ENCODE measurements at regions not wholly inside any gene's neighbourhood (a gene's known extent, or its start where the extent isn't known, plus 50 kb on each side); places are given as distances from the start of the nearest gene placed in this dataset.

DNA sequence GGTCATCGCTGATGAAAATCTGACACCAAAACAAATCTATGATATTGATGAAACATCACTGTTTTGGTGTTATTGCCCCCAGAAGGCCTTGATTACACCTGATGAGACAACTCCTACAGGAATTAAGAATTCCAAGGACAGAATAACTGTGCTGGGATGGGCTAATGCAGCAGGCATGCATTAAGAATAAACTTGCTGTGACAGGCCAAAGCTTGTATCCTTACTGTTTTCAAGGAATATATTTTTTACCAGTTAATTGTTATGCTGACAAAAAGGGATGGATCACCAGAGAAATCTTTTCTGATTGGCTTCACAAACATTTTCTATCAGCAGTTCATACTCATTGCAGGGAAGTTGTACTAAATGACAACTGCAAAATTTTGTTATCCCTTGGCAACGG lies 278.2 kb downstream of the IKZF2 start:
- no peak for DNase-seq (ENCODE audit: low read depth in 4 of 4, low spot score in 3 of 4)

DNA sequence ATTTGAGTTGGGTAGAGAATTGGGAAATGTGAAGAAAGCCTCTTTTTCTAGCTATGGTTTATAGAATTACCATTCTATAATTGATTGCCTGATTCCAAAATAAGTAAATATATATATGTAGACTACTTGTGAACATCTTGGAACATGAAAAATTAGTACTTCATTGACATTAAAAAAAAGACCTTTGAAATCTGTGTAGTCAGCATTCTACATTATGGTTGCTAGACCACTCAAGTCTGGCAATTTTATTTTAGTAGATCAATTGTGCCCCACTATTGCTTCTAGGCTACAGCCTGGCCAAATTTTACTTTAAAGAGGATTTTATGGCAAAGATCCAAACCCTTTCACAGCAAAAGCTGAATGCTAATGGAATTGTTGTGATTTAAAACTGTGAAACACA lies 279.8 kb downstream of the IKZF2 start:
- no peak for DNase-seq (ENCODE audit: low read depth in 4 of 4, low spot score in 3 of 4)

DNA sequence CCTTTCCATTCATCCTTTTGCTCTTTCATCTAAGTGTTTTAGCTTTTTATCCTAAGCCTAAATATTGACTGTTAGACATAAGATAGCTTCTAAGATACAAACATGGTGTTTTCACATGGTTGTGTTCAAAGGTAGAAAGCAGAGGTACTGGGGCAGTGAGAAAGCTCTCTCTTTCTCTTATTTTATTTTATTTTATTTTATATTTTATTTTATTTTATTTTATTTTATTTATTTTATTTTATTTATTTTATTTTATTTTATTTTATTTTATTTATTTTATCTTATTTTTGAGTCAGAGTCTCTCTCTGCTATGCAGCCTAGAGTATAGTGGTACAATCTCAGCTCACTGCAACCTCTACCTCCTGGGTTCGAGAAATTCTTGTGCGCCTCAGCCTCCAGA lies 287.2 kb downstream of the IKZF2 start:
- DNase-seq (ENCODE audit: low read depth in 4 of 4, low spot score in 3 of 4) = no peak

DNA sequence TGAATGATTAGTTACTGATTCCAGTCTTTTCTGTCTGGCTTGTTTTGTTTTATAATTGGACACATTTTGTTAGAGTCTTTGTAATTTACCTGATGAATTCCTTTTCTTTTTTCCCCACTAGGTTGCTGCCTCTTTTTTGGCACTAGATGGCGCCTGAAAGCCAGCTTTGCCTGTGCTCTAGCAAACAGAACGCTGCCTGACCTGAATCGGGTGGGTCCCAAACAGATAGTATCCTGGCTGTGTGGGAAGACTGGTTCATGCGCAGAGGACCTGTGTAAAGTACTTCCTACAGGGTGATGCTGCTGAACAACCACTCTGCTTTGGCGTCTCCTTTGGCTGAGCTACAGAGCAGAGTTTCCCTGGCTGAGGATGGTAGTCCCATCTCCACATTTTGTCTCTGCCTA lies 288.2 kb downstream of the IKZF2 start:
- no peak for DNase-seq (ENCODE audit: low read depth in 4 of 4, low spot score in 3 of 4)

DNA sequence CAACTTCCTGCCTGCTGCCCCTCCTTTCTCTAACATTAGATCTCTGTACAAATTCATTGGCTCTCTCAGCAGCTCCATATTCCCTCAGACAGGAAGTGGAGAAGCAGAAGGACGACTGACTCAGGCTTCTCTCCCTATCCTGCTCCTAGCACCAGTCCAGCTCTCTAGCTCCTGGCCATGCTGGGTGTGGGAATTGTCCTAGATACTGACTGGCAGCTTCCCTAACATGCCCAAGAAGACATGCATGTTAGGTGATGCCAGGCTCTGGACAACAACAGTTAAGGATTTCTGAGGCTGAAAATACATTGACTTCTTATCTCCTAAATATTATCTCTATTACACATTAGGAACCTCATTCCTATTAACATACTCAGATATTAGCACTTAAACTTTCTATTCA lies 292.9 kb downstream of the IKZF2 start:
- DNase-seq (ENCODE audit: low read depth in 4 of 4, low spot score in 3 of 4) = no peak

DNA sequence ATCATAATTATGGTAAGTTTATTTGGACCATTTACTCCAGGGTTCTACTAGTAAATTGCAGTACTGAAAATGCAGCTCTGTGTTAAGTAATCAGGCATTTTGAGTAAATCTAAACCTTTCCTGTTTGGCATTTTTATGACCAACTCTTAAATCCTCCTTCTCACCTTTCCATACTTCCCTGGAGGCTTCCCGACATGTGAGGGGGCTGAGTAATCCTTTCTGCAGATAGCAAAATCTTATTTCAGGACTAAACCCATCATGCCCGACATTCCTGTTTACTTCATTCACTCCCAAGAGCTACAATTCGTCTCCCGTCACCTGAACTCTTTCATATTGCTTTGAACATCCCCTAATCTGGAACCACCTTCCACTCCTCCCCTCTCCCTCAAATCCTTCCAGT lies 296.6 kb downstream of the IKZF2 start:
- DNase-seq (ENCODE audit: low read depth in 4 of 4, low spot score in 3 of 4) = peak in 1 of 4 donors; percentile 6

DNA sequence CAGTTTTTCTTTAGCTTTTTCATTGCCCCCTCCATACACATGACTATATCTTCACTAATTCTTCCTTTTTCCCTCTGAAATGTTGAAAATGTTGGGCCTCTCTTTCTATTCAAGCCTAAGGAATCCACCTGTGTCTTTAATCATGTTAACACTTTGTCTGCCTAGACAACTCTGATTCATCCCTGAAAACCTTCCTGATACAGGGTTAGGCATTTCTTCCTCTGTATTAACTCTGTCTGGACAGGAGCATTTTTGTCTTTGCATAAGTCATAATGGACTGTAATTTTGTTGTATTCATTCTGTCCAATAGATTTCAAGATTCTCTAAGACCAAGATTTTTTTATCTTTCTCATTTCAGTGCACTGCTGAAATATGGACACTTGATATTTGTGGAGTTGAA lies 297.3 kb downstream of the IKZF2 start:
- no peak for DNase-seq (ENCODE audit: low read depth in 4 of 4, low spot score in 3 of 4)

DNA sequence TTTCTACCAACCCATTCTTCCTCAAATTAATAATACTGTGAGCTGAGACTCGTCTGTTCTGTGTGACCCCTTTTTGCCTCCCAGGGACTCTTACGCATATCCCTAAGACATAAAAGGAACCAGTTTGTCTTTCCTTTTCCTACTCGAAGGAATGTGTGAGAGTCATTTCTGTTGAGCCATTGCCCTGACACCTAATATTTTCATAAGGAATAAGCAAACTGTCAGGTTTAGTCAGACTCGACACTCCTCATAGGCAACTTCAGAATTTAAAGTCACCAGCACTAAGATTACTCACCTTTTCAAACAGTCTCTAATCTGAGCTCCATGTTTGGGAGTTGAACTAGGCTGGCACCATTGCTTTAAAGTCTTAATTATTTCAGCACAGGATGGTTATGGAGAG lies 305.5 kb downstream of the IKZF2 start:
- no peak for DNase-seq (ENCODE audit: low read depth in 4 of 4, low spot score in 3 of 4)

DNA sequence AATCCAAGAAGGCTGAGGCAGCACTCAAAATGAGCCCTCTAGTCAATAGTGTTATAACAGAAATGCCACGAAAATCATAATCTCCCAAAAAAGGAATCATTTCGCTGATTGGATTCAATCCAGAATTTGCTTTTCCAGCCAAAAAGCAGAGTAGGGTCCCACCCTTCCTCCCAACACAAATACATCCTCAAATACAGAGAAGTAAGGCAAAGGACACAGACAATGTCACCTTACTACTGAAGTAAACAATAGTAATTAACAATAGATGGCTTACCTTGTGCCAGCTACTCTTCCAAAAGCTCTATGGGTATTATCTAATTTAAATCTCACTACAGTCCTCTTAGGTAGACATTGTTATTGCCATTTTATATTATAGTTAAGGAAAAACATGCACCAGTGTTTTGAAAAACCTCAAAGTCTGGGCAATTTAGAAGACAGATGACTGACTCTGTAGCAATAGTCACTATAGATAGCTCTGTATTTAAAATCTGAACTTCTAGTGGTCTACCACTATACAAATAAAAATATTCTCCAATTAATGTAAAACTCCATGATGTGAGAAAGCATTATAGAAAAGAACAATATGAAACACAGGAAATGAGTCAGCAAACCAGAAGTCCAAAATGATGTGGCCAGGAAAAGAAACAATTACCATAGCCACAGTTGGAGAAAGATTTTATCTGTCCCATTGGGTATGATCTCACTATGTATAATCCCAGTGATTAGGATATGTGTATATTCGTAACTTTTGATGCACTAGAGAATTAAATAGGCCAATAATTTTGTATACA lies 305.0 kb upstream of the ERBB4 start:
- DNase-seq (ENCODE audit: low read depth in 4 of 4, low spot score in 3 of 4) = no peak

DNA sequence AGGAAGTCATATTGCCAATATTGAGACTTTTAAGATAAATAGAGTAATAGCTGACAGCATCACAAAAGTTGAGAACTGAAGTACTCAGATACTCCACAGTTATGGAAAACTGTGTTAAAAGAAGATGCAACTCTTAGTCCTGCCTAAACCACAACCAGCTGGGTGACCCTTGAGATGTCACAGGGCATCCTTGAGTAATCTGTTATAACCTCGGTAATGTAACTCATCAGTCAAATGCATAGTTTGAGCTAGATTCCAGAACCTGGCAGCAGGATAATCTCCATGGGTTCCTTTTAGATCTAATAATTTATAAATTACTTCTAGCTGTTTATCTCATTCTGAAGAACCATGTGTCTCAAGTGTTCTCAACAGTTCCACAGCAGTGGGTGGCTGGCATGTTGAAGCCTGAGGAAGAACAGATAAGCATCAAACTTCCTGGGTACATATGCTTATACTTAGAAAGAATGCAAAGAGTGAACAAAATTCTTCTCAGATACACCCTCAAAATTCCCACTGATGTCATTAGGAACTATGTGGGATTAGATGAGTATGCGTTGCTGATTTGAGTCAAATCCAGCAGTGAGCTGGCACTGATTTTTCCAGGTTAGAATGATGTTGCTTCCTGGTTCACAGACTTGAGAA lies 304.1 kb upstream of the ERBB4 start:
- DNase-seq (ENCODE audit: low read depth in 4 of 4, low spot score in 3 of 4) = no peak

DNA sequence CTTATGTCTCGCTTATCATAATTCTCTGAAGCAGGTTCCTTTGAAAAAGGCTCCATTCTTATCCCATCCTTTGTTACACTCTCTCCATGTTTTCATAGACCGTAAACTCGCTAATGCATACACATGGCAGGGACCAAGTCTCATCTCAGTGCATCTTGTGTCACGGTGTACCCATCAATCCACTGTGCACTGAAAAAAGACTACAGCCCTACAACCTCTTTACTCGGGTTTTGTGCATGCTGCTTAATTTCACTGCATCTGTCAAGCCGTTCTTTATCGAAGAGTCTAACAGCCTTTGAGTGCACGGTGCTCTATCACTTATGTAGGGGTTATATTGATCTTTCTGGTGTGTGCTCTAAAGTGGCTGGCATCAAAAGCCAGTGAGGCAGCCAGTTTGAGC lies 302.9 kb upstream of the ERBB4 start:
- no peak for DNase-seq (ENCODE audit: low read depth in 4 of 4, low spot score in 3 of 4)

DNA sequence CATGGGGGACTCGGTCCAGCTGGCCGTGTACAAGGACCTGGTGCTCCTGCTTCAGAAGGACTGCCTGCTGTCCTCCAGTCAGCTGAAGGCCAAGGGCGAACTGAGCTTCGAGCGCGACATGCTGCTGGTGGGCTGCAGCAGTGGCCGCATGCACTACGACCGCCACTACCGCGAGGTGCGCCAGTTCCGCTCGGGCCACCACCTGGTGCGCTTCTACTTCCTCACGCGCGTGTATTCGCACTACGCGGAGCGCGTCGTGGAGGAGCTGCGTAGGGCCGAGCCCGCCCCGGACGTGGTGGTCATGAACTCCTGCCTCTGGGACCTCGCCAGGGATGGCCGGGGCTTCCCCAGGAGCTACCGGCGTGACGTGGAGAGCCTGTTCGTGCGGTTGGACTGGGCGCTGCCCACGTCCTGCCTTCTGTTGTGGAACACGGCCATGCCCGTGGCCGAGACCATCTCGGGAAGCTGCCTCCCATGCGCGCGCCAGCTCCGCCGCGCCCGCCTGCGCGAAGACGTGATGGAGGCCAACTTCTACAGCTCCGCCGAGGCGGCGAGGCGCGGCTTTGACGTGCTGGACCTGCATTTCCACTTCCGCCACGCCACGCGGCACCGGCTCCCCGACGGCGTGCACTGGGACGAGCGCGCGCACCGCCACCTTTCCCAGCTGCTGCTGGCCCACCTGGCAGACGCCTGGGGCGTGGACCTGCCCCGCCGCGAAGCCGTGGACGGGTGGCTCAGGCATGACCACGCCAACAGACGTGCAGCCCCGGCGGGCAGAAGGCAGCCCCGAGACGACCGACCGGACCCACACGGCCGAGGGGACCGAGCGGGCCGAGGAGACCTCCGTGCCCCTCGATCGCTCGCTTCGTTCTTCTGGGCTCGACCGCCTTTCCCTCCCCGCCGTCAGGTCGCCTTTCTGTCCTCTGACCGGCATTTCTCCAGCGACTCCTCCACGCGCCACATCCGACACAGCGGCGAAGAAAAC lies 293.9 kb upstream of the ERBB4 start:
- no peak for DNase-seq (ENCODE audit: low read depth in 4 of 4, low spot score in 3 of 4)

DNA sequence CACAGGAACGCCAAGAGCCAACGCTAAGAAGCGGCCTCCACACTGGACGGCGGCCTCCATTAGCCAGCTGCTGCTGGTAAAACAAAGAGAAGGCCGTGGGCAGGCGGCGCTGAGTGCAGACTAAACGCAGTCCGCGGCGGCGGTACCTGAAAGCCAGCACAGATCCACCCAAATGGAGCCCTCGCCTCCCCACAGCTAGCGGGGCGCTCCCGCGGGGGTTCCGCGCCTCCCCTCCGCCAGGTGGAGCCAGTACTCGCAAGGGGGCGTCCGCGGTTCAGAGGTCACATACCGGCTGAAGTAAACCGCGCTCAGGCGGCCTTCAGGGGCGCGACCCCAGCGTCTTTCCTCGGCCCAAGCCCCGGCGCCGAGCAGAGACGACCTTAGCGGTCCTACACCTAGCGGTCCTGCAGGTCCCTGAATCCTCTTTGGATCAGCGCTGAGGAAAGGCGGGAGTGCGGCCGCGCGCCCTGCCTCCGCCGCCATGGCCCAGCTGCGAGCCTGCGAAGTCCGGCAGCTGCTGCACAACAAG lies 293.1 kb upstream of the ERBB4 start:
- no peak for DNase-seq (ENCODE audit: low read depth in 4 of 4, low spot score in 3 of 4)

DNA sequence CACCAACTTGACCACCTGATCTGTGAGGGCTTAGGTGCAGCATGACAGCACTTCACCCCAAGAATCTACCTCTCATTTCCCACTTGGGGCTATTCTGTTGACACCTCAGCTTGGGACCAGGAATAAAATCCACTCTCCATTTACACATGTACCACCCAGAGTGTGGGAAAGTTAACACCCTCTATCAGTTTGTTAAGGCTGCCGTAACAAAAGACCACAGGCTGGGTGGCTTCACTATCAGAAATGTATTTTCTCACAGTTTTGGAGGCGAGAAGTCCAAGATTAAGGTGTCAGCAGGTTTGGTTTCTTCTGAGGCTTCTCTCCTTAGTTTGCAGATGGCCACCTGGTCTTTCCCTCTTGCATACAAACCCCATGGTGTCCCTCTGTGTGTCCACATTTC lies 277.7 kb upstream of the ERBB4 start:
- DNase-seq (ENCODE audit: low read depth in 4 of 4, low spot score in 3 of 4) = no peak

DNA sequence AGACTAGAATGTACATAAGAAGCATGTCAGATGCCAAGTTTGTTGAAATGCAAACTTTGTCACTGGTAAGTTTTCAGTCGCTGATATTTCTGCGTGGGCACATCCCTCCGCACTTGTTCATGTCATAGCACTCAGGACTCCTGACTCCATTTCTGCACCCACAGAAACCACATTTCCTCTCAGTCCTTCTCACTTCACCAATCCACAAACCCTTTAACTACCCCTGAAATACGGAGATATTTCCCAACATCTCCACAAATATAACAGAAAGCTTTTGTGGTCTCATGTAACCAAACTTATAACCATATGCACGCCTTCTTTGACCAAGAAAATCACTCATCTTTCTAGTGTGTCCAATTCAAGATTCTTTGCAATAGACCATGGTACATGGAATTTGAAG lies 276.9 kb upstream of the ERBB4 start:
- no peak for DNase-seq (ENCODE audit: low read depth in 4 of 4, low spot score in 3 of 4)

DNA sequence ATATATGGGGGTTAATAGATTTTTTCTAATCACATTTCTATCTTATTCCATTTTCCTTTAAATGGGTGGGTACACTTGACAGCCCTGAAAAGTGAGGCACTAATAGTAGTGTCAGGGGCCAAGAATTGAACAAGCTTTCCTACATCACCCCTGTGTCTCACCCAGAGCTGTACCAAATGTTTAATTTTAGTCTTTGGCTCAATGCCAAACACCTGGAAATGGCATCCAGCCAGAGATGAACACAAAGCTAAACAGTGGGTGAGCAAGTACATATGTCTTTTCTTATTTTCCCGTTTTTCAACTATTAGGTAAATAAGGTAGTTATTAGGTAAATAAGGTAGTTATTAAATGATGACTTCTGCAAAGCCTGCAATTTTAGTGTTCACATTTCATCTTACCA lies 276.3 kb upstream of the ERBB4 start:
- no peak for DNase-seq (ENCODE audit: low read depth in 4 of 4, low spot score in 3 of 4)

DNA sequence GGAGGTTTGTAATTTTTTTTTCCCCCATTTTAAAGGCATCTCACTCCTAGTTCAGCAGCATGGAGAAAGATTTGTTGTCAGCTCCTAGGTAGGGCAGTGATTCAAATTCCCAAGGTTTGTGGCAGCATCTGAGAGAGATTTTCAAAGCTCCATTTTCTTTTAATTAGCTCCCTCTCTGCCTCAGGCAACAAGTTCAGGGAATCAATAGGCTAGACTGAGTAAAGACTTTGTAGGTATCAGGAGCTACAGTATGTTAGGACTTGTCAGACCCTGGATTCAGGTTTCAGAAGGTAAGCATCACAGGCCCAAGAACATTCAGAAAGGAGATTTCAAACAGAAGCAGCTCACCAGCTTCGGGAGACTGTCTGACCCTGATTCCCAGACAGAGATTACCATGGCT lies 273.3 kb upstream of the ERBB4 start:
- DNase-seq (ENCODE audit: low read depth in 4 of 4, low spot score in 3 of 4) = no peak

DNA sequence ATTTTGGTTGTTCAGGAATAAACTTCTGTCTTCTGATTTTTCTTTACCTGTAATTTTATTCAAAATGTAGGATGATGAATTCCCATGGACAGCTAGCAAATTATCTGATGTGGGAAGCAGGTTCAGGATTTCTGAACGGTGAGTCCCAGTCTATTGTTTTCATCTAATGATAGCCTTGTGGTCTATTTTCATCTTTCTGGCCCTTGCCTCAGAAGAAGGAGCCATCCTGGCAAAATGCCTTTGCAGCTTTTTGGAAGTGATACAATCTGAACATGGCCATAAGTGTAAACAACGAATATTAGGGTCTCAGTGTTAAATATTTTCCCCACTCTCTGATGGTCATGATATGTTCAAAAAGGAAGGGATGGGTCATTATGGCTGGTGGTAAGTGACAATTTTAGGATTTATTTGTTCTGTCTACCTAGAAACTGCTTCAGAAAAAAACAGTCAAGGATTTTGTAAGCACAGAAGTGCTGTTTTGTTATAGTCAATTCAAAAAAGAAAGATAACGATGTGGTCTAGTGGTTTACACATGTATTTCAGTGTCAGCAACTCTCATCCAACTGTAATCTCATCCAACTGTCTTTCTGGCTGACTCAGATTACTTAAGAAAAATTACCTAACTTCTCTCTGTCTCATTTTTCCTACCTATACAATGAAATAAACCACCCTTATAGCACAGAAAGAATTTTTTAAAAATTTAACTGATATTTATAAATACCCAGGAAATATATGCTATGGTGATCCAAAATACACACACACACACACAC lies 272.6 kb upstream of the ERBB4 start:
- DNase-seq (ENCODE audit: low read depth in 4 of 4, low spot score in 3 of 4) = no peak

DNA sequence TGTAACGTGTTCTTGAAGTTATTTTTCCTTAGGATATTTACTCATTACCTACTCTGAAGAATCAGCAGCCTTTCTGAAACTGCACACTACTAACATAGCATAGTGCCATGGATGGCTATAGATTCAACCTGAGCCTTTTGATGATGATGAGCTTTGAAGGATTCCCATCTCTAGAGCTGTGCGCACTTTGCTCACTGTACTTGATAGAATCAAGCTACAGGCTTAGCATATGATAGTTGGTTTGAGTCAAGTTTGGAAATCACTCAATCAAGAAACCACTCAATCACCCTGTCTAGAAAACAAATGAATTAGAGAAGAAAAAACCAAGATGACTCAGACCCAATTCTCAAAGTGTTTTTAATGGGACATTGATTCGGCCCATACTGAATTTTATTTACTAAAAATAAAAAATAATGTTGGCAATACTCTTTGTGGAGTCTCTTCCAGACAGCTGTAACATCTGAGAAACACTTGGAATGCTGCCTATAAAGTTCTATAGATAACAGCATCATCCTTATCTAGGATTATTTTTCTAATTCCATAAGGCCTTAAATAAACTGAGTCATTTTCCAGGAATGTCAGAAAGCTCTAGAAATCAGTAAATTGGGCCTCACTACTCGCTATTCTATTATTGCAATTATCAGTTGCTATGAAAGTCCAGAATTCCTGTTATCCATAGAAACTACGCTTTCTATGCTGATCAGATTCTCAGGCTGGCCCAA lies 259.0 kb upstream of the ERBB4 start:
- no peak for DNase-seq (ENCODE audit: low read depth in 4 of 4, low spot score in 3 of 4)

DNA sequence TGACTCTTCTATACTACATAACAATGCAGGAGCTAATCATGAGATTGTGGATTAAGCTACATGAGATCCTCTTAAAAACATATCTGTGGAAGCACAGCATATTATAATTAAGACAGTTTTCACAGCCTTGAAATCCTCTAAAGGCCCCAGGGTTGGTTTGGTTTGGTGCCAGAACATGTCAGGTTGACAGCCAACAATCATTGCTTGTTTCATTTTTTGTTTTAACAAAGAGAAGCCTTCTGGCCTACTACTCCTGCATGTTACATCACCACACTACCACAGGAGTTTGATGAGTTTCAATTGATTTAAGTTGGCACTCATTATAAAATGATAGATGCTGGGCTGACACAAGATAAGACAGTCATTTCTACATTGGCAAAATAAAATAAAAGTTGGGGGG lies 255.9 kb upstream of the ERBB4 start:
- DNase-seq (ENCODE audit: low read depth in 4 of 4, low spot score in 3 of 4) = no peak
